ENCODE measurements at regions not wholly inside any gene's neighbourhood (a gene's known extent, or its start where the extent isn't known, plus 50 kb on each side); places are given as distances from the start of the nearest gene placed in this dataset.

DNA sequence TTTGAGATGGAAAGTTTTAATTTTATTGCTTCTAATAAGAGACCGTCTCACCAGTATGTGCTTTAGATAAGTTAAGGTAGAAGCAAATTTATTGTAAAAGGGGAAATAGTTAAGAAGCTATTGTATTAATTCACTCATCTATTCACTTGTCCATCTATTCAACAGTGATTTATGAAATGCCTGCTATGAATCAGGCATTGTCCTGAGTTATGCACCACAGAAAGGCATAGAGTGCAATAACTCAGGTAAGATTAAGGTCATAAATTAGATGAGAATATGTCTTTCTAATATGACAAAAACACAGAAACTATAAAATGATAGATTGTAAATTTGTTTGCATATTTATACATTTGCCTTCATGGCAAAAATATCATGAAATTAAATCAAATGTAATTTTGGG is 379.3 kb upstream of the PCDH15 start:
- Histone ChIP-seq H3K9me3 (no peaks in the 10 kb centered on the region), H3K36me3 (no peaks in the 10 kb centered on the region), H3K27ac (no peak overlapping the region), H3K4me1 (no peaks in the 10 kb centered on the region), H3K27me3 (no peaks in the 10 kb centered on the region), H3K4me3 (no peak overlapping the region)
- intact Hi-C loops (cut with DNase I; ENCODE audit: low total_unique reads) (no loop called here), in situ Hi-C loops (cut with MboI; ENCODE audit: low pct_ligation_motif_present in 1 of 4, low pct_unique_long_range_greater_than_20kb in 1 of 4, low sequenced_read_pairs in 3 of 4) (no loop called here)
- 83 to 91% methylated on average over 1 of the region's 1 CpG for WGBS, 2 donors (ENCODE audit: low coverage in 1 of 2)
- TF ChIP-seq EP300 (IDR thresholded peaks at IDR 0.05; ENCODE audit: low read depth) = no peak
- no peak for TF ChIP-seq POLR2A (IDR thresholded peaks at IDR 0.05)
- TF ChIP-seq POLR2AphosphoS5 (IDR thresholded peaks at IDR 0.05) = no peak
- TF ChIP-seq, protein P1, sequence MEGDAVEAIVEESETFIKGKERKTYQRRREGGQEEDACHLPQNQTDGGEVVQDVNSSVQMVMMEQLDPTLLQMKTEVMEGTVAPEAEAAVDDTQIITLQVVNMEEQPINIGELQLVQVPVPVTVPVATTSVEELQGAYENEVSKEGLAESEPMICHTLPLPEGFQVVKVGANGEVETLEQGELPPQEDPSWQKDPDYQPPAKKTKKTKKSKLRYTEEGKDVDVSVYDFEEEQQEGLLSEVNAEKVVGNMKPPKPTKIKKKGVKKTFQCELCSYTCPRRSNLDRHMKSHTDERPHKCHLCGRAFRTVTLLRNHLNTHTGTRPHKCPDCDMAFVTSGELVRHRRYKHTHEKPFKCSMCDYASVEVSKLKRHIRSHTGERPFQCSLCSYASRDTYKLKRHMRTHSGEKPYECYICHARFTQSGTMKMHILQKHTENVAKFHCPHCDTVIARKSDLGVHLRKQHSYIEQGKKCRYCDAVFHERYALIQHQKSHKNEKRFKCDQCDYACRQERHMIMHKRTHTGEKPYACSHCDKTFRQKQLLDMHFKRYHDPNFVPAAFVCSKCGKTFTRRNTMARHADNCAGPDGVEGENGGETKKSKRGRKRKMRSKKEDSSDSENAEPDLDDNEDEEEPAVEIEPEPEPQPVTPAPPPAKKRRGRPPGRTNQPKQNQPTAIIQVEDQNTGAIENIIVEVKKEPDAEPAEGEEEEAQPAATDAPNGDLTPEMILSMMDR (IDR thresholded peaks at IDR 0.05) = no peak
- no peak for DNase-seq

DNA sequence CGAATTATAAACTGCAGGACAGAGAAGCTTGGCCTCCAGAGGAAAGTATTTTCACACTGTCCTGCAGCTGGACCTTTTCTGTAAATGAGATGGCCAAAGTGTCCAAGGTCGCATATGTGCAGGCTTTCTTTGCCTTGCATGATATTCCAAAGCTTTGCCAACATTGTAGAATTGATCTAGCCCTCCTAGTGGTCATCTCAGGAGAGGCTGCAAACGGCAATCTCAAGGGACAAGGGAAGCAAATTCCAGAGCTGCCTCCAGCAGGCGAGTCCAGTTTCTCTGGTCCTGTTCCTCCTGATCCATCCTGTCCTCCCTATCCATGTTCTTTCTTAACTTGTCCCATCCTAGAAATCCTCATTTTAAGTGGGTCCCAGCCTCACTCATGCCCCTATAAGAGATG is 373.4 kb upstream of the PCDH15 start:
- H3K4me1 ChIP-seq = no peaks in the 10 kb centered on the region
- 30 to 60% methylated on average over 1 to 4 of the region's 4 CpGs for WGBS, 2 donors (ENCODE audit: low coverage in 1 of 2)
- intact Hi-C loops (cut with DNase I; ENCODE audit: low total_unique reads) (no loop called here), in situ Hi-C loops (cut with MboI; ENCODE audit: low pct_ligation_motif_present in 1 of 4, low pct_unique_long_range_greater_than_20kb in 1 of 4, low sequenced_read_pairs in 3 of 4) (no loop called here)
- no peaks in the 10 kb centered on the region for H3K27me3 ChIP-seq
- DNase-seq = no peak
- H3K9me3 ChIP-seq = no peaks in the 10 kb centered on the region
- no peaks in the 10 kb centered on the region for H3K36me3 ChIP-seq
- TF ChIP-seq, protein P1 (IDR thresholded peaks at IDR 0.05) = no peak
- TF ChIP-seq EP300 (IDR thresholded peaks at IDR 0.05; ENCODE audit: low read depth) (no peak), POLR2A (IDR thresholded peaks at IDR 0.05) (no peak), POLR2AphosphoS5 (IDR thresholded peaks at IDR 0.05) (no peak)
- H3K4me3 ChIP-seq = no peak overlapping the region
- H3K27ac ChIP-seq = no peak overlapping the region

- no peaks in the 10 kb centered on the region for H3K27me3 ChIP-seq
- 88 to 94% methylated on average over 1 of the region's 1 CpG for WGBS, 2 donors (ENCODE audit: low coverage in 1 of 2)
- H3K27ac ChIP-seq = no peak overlapping the region
- H3K4me1 ChIP-seq = no peaks in the 10 kb centered on the region
- DNase-seq = no peak
- intact Hi-C loops (cut with DNase I; ENCODE audit: low total_unique reads) = no loop called here
- in situ Hi-C loops (cut with MboI; ENCODE audit: low pct_ligation_motif_present in 1 of 4, low pct_unique_long_range_greater_than_20kb in 1 of 4, low sequenced_read_pairs in 3 of 4) = no loop called here
- H3K36me3 ChIP-seq = no peaks in the 10 kb centered on the region
- no peaks in the 10 kb centered on the region for H3K9me3 ChIP-seq
- no peak for TF ChIP-seq EP300 (IDR thresholded peaks at IDR 0.05; ENCODE audit: low read depth)
- TF ChIP-seq, protein P1 (IDR thresholded peaks at IDR 0.05) = no peak
- no peak for TF ChIP-seq POLR2AphosphoS5 (IDR thresholded peaks at IDR 0.05)
- TF ChIP-seq POLR2A (IDR thresholded peaks at IDR 0.05) = no peak
- no peak overlapping the region for H3K4me3 ChIP-seq
Measured at GRCh38 chr10:55169493-55169892, 368.5 kb upstream of the PCDH15 start.

GRCh38 chr10:55168343-55168742 is 367.3 kb upstream of the PCDH15 start:
- H3K4me3 ChIP-seq = no peak overlapping the region
- H3K4me1 ChIP-seq = no peaks in the 10 kb centered on the region
- in situ Hi-C loops (cut with MboI; ENCODE audit: low pct_ligation_motif_present in 1 of 4, low pct_unique_long_range_greater_than_20kb in 1 of 4, low sequenced_read_pairs in 3 of 4) (no loop called here), intact Hi-C loops (cut with DNase I; ENCODE audit: low total_unique reads) (no loop called here)
- H3K9me3 ChIP-seq = no peaks in the 10 kb centered on the region
- TF ChIP-seq POLR2AphosphoS5 (IDR thresholded peaks at IDR 0.05) (no peak), EP300 (IDR thresholded peaks at IDR 0.05; ENCODE audit: low read depth) (no peak), POLR2A (IDR thresholded peaks at IDR 0.05) (no peak)
- TF ChIP-seq, protein P1 (IDR thresholded peaks at IDR 0.05) = no peak
- no peaks in the 10 kb centered on the region for H3K36me3 ChIP-seq
- no peak overlapping the region for H3K27ac ChIP-seq
- 67 to 100% methylated on average over 1 of the region's 1 CpG for WGBS, 2 donors (ENCODE audit: low coverage in 1 of 2)
- no peak for DNase-seq
- no peaks in the 10 kb centered on the region for H3K27me3 ChIP-seq
